Upper lobe of left lung (tissue), 6 donors: ENCODE measurements at regions not wholly inside any gene's neighbourhood (a gene's known extent, or its start where the extent isn't known, plus 50 kb on each side); places are given as distances from the start of the nearest gene placed in this dataset.

Experiments
- ATAC-seq, 2 donors: fragments of 200-7000 bp; cut with Tn5 transposase; one replicate each; pipeline ENCODE4 v1.9.1; 2022; ENCODE audit warnings: mild to moderate bottlenecking in 2 of 2, moderate library complexity in 2 of 2; ENCODE audit not compliant: low FRiP score in 2 of 2
- DNase-seq, 2 donors: peaks; one replicate each; pipeline ENCODE4 v3.0.0-alpha.2; 2019 to 2020
- H3K27ac ChIP-seq, 4 donors: fragments of 200-600 bp; sonication (generic); one replicate each; pipeline ENCODE4 v1.5.1; 2016 to 2019
- H3K27me3 ChIP-seq, 4 donors: fragments of 200-600 bp; sonication (generic); one replicate each; pipeline ENCODE4 v1.5.1; 2017 to 2019
- H3K36me3 ChIP-seq, 4 donors: fragments of 200-600 bp; sonication (generic); one replicate each; pipeline ENCODE4 v1.5.1; 2016 to 2019
- H3K4me1 ChIP-seq, 4 donors: fragments of 200-600 bp; sonication (generic); one replicate each; pipeline ENCODE4 v1.5.1; 2018 to 2019
- H3K4me3 ChIP-seq, 4 donors: fragments of 200-600 bp; sonication (generic); one replicate each; pipeline ENCODE4 v1.5.1; 2017 to 2019; ENCODE audit warnings: mild to moderate bottlenecking in 2 of 4, moderate library complexity in 1 of 4
- H3K9me3 ChIP-seq, 4 donors: fragments of 200-600 bp; sonication (generic); one replicate each; pipeline ENCODE4 v1.5.1; 2018 to 2019
- EP300 ChIP-seq, 4 donors: sonication (generic); formaldehyde crosslinking; IDR thresholded peaks; one replicate each; pipeline ENCODE4 v1.5.1; 2017; ENCODE audit warnings: antibody characterized with exemption in 4 of 4, control low read depth in 2 of 4
- POLR2A ChIP-seq, 4 donors: fragments of 450-650 bp; IDR thresholded peaks; one replicate each; pipeline ENCODE4 v1.5.1; 2016 to 2017; ENCODE audit warnings: antibody characterized with exemption in 4 of 4, mild to moderate bottlenecking in 2 of 4
- POLR2AphosphoS5 ChIP-seq, 2 donors: sonication (generic); formaldehyde crosslinking; IDR thresholded peaks; one replicate each; pipeline ENCODE4 v1.5.1; 2017; ENCODE audit warnings: antibody characterized with exemption in 2 of 2
- WGBS, 2 donors: methylation state at CpG; one replicate each; pipeline ENCODE4 v1.1.5; 2017 to 2018; 5-methylcytosine and 5-hydroxymethylcytosine counted together
- TF ChIP-seq, protein P1 (sequence below), 6 experiments: fragments of 450-650 bp in 4 of 6; fragments of 200-600 bp in 2 of 6; sonication (generic) in 2 of 6; IDR thresholded peaks; one replicate each; pipeline ENCODE4 v1.5.1; 2016 to 2019; ENCODE audit warnings: antibody characterized with exemption in 6 of 6
- donor health status: DM: no; HTN: no; CAD: no; lungs with moderate emphysema.
- donor health status: DM: no; HTN: yes; CAD: no; lungs with severe emphysema.

DNA sequence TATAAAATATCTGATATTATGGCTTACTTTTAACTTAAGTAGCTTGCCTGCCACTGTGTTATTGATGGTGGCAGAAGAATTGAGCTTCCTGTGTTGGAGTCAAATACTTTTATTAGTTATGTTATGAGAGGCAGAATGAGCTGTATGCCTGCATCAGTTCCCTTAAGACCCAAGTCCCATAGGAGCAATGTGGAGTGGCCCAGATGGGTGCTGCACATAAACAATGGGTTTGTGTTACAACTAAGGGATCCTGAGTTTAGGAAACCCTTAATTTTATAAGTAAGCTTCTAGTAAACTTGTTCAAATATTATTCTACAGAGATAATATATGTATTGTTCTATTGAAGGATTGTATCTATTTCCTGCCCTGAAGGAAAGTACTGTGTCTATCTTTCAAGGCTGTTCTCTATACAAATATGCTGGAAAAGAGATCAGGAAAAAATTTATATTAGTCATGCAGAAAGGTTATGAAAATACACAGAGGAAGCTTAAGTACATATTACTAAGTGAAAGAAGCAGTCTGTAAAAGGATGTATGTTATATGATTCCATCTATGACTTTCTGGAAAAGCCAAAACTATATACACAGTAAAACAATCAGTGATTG, 2018.0 kb upstream of the PCDH20 start:
- Histone ChIP-seq H3K36me3 (no peaks in the 10 kb centered on the region), H3K4me1 (no peaks in the 10 kb centered on the region), H3K27me3 (no peaks in the 10 kb centered on the region), H3K9me3 (no peaks in the 10 kb centered on the region), H3K4me3 (no peak overlapping the region), H3K27ac (no peak overlapping the region)
- ATAC-seq: no peak
- no peak for DNase-seq
- TF ChIP-seq POLR2AphosphoS5 (IDR thresholded peaks at IDR 0.05): no peak
- TF ChIP-seq, protein P1, sequence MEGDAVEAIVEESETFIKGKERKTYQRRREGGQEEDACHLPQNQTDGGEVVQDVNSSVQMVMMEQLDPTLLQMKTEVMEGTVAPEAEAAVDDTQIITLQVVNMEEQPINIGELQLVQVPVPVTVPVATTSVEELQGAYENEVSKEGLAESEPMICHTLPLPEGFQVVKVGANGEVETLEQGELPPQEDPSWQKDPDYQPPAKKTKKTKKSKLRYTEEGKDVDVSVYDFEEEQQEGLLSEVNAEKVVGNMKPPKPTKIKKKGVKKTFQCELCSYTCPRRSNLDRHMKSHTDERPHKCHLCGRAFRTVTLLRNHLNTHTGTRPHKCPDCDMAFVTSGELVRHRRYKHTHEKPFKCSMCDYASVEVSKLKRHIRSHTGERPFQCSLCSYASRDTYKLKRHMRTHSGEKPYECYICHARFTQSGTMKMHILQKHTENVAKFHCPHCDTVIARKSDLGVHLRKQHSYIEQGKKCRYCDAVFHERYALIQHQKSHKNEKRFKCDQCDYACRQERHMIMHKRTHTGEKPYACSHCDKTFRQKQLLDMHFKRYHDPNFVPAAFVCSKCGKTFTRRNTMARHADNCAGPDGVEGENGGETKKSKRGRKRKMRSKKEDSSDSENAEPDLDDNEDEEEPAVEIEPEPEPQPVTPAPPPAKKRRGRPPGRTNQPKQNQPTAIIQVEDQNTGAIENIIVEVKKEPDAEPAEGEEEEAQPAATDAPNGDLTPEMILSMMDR (IDR thresholded peaks at IDR 0.05): no peak
- TF ChIP-seq POLR2A (IDR thresholded peaks at IDR 0.05): no peak
- TF ChIP-seq EP300 (IDR thresholded peaks at IDR 0.05): no peak

DNA sequence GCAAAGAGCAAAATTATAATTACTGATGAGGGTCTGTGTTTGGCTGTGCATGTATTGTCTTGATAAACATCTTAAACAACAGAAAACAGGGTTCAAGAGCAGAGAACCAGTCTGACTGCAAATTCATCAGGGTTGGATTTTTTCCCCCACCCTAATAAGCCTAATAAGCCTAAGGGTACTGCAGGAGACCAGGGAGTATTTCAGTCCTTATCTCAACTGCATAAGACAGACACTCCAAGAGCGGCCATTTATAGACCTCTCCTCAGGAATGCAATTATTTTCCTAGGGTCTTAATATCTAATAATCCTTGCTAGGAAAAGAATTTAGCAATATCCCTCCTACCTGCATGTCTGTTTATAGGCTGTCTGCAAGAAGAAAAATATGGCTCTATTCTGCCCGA, 2011.5 kb upstream of the PCDH20 start:
- Histone ChIP-seq H3K4me3 (no peak overlapping the region), H3K27me3 (no peaks in the 10 kb centered on the region), H3K9me3 (no peaks in the 10 kb centered on the region), H3K27ac (no peak overlapping the region), H3K4me1 (no peaks in the 10 kb centered on the region), H3K36me3 (no peaks in the 10 kb centered on the region)
- no peak for TF ChIP-seq POLR2AphosphoS5 (IDR thresholded peaks at IDR 0.05)
- no peak for TF ChIP-seq POLR2A (IDR thresholded peaks at IDR 0.05)
- TF ChIP-seq EP300 (IDR thresholded peaks at IDR 0.05): no peak
- TF ChIP-seq, protein P1 (IDR thresholded peaks at IDR 0.05): no peak
- WGBS, 2 donors: 94 to 95% methylated on average over 2 of the region's 2 CpGs
- DNase-seq (no peak), ATAC-seq (no peak)

DNA sequence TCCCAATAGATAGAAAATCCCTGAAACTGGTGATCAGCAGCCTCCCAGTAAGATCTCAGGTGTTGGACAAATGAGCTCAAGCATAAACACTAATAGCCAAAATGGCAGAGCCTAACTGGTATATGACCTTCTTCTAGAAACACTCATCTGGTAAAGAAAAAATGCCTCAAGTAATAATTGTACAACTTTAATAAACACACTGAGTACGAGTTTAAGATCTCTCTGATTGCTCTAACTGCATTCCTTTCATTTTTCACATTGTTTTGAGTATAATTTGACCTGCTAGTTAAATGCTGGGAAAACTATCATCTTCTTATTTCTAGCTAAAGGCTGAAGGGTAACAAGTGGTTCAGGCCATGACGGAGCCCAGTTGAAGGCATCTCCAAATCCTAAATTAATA, 2009.5 kb upstream of the PCDH20 start:
- no peaks in the 10 kb centered on the region for H3K4me1 ChIP-seq
- no peaks in the 10 kb centered on the region for H3K9me3 ChIP-seq
- no peaks in the 10 kb centered on the region for H3K36me3 ChIP-seq
- no peaks in the 10 kb centered on the region for H3K27me3 ChIP-seq
- ATAC-seq: no peak
- no peak overlapping the region for H3K4me3 ChIP-seq
- H3K27ac ChIP-seq: no peak overlapping the region
- no peak for DNase-seq
- TF ChIP-seq EP300 (IDR thresholded peaks at IDR 0.05): no peak
- no peak for TF ChIP-seq POLR2A (IDR thresholded peaks at IDR 0.05)
- no peak for TF ChIP-seq POLR2AphosphoS5 (IDR thresholded peaks at IDR 0.05)
- TF ChIP-seq, protein P1 (IDR thresholded peaks at IDR 0.05): no peak
- 29 to 42% methylated on average over 2 of the region's 2 CpGs for WGBS, 2 donors

DNA sequence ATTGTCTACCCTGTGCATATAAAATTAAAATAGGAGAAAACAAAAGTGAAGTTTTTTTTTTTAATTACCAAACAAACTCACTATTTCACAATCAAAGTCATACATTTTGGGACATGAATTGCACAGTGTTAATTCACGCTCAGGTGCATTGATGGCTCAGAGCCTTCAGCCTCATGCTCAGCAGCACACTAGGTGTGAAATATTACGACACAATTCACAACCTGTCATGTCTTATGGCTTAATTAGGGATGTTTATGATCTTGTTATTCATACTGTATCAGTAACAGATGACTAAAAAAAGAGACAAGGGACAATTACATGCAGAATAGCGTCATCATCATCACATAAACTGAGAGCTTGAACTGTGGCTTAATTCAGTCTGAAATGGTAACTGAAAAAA, 2005.5 kb upstream of the PCDH20 start:
- Histone ChIP-seq H3K4me3 (no peak overlapping the region), H3K27ac (no peak overlapping the region), H3K27me3 (no peaks in the 10 kb centered on the region), H3K36me3 (no peaks in the 10 kb centered on the region), H3K9me3 (no peaks in the 10 kb centered on the region), H3K4me1 (no peaks in the 10 kb centered on the region)
- TF ChIP-seq POLR2A (IDR thresholded peaks at IDR 0.05) (no peak), EP300 (IDR thresholded peaks at IDR 0.05) (no peak), POLR2AphosphoS5 (IDR thresholded peaks at IDR 0.05) (no peak)
- TF ChIP-seq, protein P1 (IDR thresholded peaks at IDR 0.05): no peak
- DNase-seq: no peak
- 77 to 78% methylated on average over 3 of the region's 3 CpGs for WGBS, 2 donors
- ATAC-seq: no peak

DNA sequence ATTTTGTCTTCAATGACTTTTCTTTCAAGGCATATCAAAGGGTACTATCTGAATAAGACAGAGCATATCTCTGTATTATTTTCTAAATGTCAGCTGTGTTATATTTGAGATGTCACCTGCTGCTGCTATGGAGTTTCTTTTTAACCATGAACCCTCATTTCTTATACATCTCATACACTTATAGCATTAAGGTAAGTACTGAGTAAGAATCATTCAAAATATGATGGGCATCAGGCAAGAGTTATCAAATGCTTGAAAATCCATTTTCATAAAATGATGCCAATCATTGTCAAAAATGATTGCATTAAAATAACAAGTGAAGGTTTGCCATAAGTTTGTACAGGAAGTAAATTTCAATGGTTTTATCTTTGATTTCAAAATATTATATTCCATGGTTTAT, 2005.0 kb upstream of the PCDH20 start:
- Histone ChIP-seq H3K36me3 (no peaks in the 10 kb centered on the region), H3K4me1 (no peaks in the 10 kb centered on the region), H3K4me3 (no peak overlapping the region), H3K27ac (no peak overlapping the region), H3K9me3 (no peaks in the 10 kb centered on the region), H3K27me3 (no peaks in the 10 kb centered on the region)
- TF ChIP-seq, protein P1 (IDR thresholded peaks at IDR 0.05): no peak
- TF ChIP-seq POLR2A (IDR thresholded peaks at IDR 0.05) (no peak), EP300 (IDR thresholded peaks at IDR 0.05) (no peak), POLR2AphosphoS5 (IDR thresholded peaks at IDR 0.05) (no peak)
- ATAC-seq (no peak), DNase-seq (no peak)
